Loucy (cell line): ENCODE measurements at regions not wholly inside any gene's neighbourhood (a gene's known extent, or its start where the extent isn't known, plus 50 kb on each side); places are given as distances from the start of the nearest gene placed in this dataset.

Source experiments
- H2AFZ ChIP-seq: fragments of 200-600 bp; sonication (generic); 2 replicates; pipeline ENCODE4 v1.6.0; 2016; ENCODE audit warnings: antibody characterized with exemption, mild to moderate bottlenecking, low read length, moderate library complexity
- H3F3A ChIP-seq: fragments of 200-600 bp; 2 replicates; pipeline ENCODE4 v1.6.0; 2016; ENCODE audit warnings: antibody characterized with exemption, low read depth, mild to moderate bottlenecking
- H3K27me3 ChIP-seq: fragments of 200-600 bp; sonication (generic); 2 replicates; pipeline ENCODE4 v1.6.1; 2014; ENCODE audit warnings: low read length, mild to moderate bottlenecking; ENCODE audit not compliant: insufficient read depth, poor library complexity, severe bottlenecking
- H3K36me3 ChIP-seq: fragments of 200-600 bp; sonication (generic); 2 replicates; pipeline ENCODE4 v1.6.1; 2016; ENCODE audit warnings: low read length; ENCODE audit not compliant: insufficient read depth
- H3K4me1 ChIP-seq: fragments of 200-600 bp; sonication (generic); 2 replicates; pipeline ENCODE4 v1.5.1; 2014; ENCODE audit warnings: low read length, mild to moderate bottlenecking; ENCODE audit not compliant: insufficient read depth, poor library complexity, severe bottlenecking
- H3K4me2 ChIP-seq: fragments of 200-600 bp; sonication (generic); 2 replicates; pipeline ENCODE4 v1.6.0; 2014; ENCODE audit warnings: antibody characterized with exemption, low read length, low read depth, mild to moderate bottlenecking; ENCODE audit not compliant: poor library complexity, severe bottlenecking
- H3K4me3 ChIP-seq: fragments of 200-600 bp; sonication (generic); 2 replicates; pipeline ENCODE4 v1.5.1; 2014; ENCODE audit warnings: low read length, mild to moderate bottlenecking, mixed read lengths; ENCODE audit not compliant: poor library complexity, severe bottlenecking
- H3K79me2 ChIP-seq: fragments of 200-600 bp; sonication (generic); 2 replicates; pipeline ENCODE4 v1.6.1; 2014; ENCODE audit warnings: low read length; ENCODE audit not compliant: insufficient read depth
- H3K9ac ChIP-seq: fragments of 200-600 bp; sonication (generic); 2 replicates; pipeline ENCODE4 v1.6.0; 2014; ENCODE audit warnings: mild to moderate bottlenecking, low read depth, low read length, moderate library complexity; ENCODE audit not compliant: poor library complexity, severe bottlenecking
- H3K9me2 ChIP-seq: fragments of 200-600 bp; sonication (generic); replicated peaks from 2 replicates; pipeline ENCODE4 v1.6.1; 2016; ENCODE audit warnings: low read depth, low read length, mixed read lengths
- H3K9me3 ChIP-seq: fragments of 200-600 bp; sonication (generic); 2 replicates; pipeline ENCODE4 v1.6.1; 2014; ENCODE audit warnings: mild to moderate bottlenecking, antibody characterized with exemption, low read length, low read depth; ENCODE audit not compliant: insufficient read depth
- H4K20me1 ChIP-seq: fragments of 200-600 bp; sonication (generic); 2 replicates; pipeline ENCODE4 v1.6.0; 2014; ENCODE audit warnings: antibody characterized with exemption, low read length, mild to moderate bottlenecking; ENCODE audit not compliant: insufficient read depth, poor library complexity, severe bottlenecking
- EZH2phosphoT487 ChIP-seq: fragments of 200-600 bp; IDR thresholded peaks from 2 replicates; pipeline ENCODE4 v1.6.1; 2018; ENCODE audit warnings: antibody characterized with exemption, mild to moderate bottlenecking, moderate library complexity, borderline replicate concordance
- TF ChIP-seq, protein P1 (sequence below): fragments of 200-600 bp; sonication (generic); conservative IDR thresholded peaks from 2 replicates; pipeline ENCODE4 v1.5.1; 2014; ENCODE audit warnings: mild to moderate bottlenecking, antibody characterized with exemption, low read length

DNA sequence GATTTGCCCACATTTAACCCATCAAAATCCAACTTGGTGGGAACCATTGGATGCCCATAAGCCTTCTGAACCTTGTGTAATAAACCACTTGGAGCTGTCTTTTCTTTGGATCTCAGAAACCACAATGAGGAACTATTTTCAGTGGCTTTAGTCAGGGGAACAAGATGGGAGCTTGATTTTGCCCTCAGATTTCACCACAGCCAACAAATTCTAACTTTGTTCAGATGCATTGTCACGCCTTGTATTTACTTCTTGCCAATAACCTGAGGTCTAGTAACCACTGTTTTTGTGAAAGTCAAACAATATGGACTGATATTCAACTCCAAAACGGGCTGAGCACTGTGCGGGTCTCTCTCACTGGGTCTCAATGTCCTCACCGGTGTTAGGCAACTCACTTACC, 508.2 kb downstream of the TNS1 start:
- TF ChIP-seq, protein P1, sequence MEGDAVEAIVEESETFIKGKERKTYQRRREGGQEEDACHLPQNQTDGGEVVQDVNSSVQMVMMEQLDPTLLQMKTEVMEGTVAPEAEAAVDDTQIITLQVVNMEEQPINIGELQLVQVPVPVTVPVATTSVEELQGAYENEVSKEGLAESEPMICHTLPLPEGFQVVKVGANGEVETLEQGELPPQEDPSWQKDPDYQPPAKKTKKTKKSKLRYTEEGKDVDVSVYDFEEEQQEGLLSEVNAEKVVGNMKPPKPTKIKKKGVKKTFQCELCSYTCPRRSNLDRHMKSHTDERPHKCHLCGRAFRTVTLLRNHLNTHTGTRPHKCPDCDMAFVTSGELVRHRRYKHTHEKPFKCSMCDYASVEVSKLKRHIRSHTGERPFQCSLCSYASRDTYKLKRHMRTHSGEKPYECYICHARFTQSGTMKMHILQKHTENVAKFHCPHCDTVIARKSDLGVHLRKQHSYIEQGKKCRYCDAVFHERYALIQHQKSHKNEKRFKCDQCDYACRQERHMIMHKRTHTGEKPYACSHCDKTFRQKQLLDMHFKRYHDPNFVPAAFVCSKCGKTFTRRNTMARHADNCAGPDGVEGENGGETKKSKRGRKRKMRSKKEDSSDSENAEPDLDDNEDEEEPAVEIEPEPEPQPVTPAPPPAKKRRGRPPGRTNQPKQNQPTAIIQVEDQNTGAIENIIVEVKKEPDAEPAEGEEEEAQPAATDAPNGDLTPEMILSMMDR = no peak
- no peak for TF ChIP-seq EZH2phosphoT487
- Histone ChIP-seq H3K9me2 (no peaks in the 10 kb centered on the region), H3K79me2 (no peaks in the 10 kb centered on the region), H3K4me3 (no peak overlapping the region), H2AFZ (no peak overlapping the region), H3K4me2 (no peak overlapping the region), H3K9ac (no peak overlapping the region), H3F3A (no peaks in the 10 kb centered on the region), H4K20me1 (no peaks in the 10 kb centered on the region), H3K36me3 (no peaks in the 10 kb centered on the region), H3K27me3 (no peaks in the 10 kb centered on the region), H3K4me1 (no peaks in the 10 kb centered on the region), H3K9me3 (no peaks in the 10 kb centered on the region)

DNA sequence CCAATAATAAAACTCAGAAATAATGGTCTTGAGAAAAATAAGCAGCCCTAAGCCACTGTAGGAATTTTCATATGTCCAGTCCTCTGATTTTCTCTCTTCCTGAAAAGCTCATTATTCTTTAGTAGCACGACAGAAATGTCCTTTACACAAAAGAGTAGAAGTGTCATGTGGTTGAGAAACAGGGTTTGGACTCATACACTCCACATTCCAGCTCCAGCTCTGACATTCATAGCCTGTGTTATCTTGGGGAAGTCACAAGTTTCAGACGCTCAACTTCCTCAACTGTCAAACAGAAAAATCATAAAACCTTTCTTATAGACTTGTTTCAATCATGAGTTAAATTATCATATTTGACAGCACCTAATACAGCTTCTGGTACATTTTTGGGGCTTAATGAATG, 511.5 kb downstream of the TNS1 start:
- H3K36me3 ChIP-seq = no peaks in the 10 kb centered on the region
- H4K20me1 ChIP-seq = no peaks in the 10 kb centered on the region
- H3K4me2 ChIP-seq = no peak overlapping the region
- TF ChIP-seq, protein P1 = no peak
- no peak for TF ChIP-seq EZH2phosphoT487
- H3K9ac ChIP-seq = no peak overlapping the region
- H3K4me1 ChIP-seq = no peaks in the 10 kb centered on the region
- H3K4me3 ChIP-seq = no peak overlapping the region
- H2AFZ ChIP-seq = no peak overlapping the region
- H3K9me3 ChIP-seq = no peaks in the 10 kb centered on the region
- no peaks in the 10 kb centered on the region for H3K27me3 ChIP-seq
- H3F3A ChIP-seq = no peaks in the 10 kb centered on the region
- H3K79me2 ChIP-seq = no peaks in the 10 kb centered on the region
- no peaks in the 10 kb centered on the region for H3K9me2 ChIP-seq

DNA sequence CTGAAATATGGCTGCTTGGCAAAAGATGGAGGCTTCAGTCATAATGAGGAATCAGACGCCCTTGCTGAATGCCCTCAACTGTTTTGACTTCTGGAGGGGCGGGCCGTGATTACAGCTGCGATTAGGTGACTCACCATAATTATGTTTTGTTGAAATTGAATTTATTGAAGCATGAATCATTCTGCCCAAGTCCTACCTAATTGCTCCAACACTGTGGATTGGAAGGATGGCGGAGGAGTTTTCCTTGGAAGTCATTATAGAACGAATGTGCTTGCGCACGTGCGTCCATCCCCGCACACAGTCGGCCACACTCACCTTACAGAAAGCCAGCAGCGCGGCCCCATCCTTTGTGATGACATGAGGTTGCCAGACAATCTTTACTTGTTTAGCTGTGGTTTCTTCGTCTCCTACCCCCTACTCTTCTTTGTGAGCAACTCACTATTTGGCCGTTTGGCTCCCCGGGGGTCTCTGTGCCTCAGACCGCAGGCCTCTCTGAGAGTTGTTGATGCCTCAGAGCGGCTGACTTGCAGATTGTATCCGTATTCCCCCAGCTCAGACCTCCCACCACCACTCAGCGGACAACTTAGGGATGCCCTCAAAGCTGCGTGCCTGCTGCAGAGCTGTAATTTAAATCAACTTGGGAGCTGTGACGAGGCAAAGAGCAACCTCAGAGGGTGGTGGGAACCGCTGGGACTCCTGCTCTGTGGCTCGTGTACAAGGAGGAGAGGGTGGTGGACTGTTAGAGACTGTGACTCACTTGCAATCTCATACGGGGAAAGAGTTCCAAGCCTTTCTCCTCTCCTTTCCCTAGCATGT, 513.4 kb downstream of the TNS1 start:
- Histone ChIP-seq H3F3A (no peaks in the 10 kb centered on the region), H3K4me2 (no peak overlapping the region), H2AFZ (no peak overlapping the region), H3K36me3 (no peaks in the 10 kb centered on the region), H3K9me3 (no peaks in the 10 kb centered on the region), H3K4me1 (no peaks in the 10 kb centered on the region), H3K79me2 (no peaks in the 10 kb centered on the region), H3K9ac (no peak overlapping the region), H3K4me3 (no peak overlapping the region), H4K20me1 (no peaks in the 10 kb centered on the region), H3K9me2 (no peaks in the 10 kb centered on the region), H3K27me3 (no peaks in the 10 kb centered on the region)
- TF ChIP-seq, protein P1 = no peak
- TF ChIP-seq EZH2phosphoT487 = no peak
